Muscle layer of duodenum (tissue), 2 donors: ENCODE measurements at regions not wholly inside any gene's neighbourhood (a gene's known extent, or its start where the extent isn't known, plus 50 kb on each side); places are given as distances from the start of the nearest gene placed in this dataset.

Source experiments
- H3K27ac ChIP-seq: one replicate; pipeline ENCODE4 v1.7.0; 2013; ENCODE audit warnings: mild to moderate bottlenecking, low read length
- H3K27me3 ChIP-seq: one replicate; pipeline ENCODE4 v1.7.0; 2013; ENCODE audit warnings: low read depth, mild to moderate bottlenecking, control low read depth, low read length
- H3K36me3 ChIP-seq, 2 donors: one replicate each; pipeline ENCODE4 v1.7.0; 2013; ENCODE audit warnings: low read length in 2 of 2, control low read depth in 1 of 2, mild to moderate bottlenecking in 1 of 2; ENCODE audit not compliant: insufficient read depth in 2 of 2, control insufficient read depth in 1 of 2
- H3K4me1 ChIP-seq, 2 donors: one replicate each; pipeline ENCODE4 v1.7.0; 2013; ENCODE audit warnings: low read length in 2 of 2, mild to moderate bottlenecking in 2 of 2, control low read depth in 1 of 2, moderate library complexity in 1 of 2; ENCODE audit not compliant: insufficient read depth in 2 of 2, control insufficient read depth in 1 of 2
- H3K4me3 ChIP-seq, 2 donors: one replicate each; pipeline ENCODE4 v1.7.0; 2013; ENCODE audit warnings: low read length in 2 of 2, low read depth in 1 of 2, mild to moderate bottlenecking in 1 of 2
- H3K9me3 ChIP-seq, 2 donors: one replicate each; pipeline ENCODE4 v1.7.0; 2013; ENCODE audit warnings: low read length in 2 of 2, control low read depth in 1 of 2, mild to moderate bottlenecking in 1 of 2; ENCODE audit not compliant: control insufficient read depth in 1 of 2
- donor health status: healthy.

- Histone ChIP-seq H3K27ac (no peak overlapping the region), H3K36me3 (no peaks in the 10 kb centered on the region), H3K9me3 (no peaks in the 10 kb centered on the region), H3K4me1 (no peaks in the 10 kb centered on the region), H3K4me3 (no peak overlapping the region), H3K27me3 (no peaks in the 10 kb centered on the region)
Measured at GRCh38 chr11:32039149-32039548, 51.7 kb upstream of the RCN1 start.

GRCh38 chr11:32034680-32035079 lies 56.2 kb upstream of the RCN1 start:
- no peaks in the 10 kb centered on the region for H3K36me3 ChIP-seq
- no peaks in the 10 kb centered on the region for H3K9me3 ChIP-seq
- H3K27me3 ChIP-seq, result no peaks in the 10 kb centered on the region
- no peaks in the 10 kb centered on the region for H3K4me1 ChIP-seq
- no peak overlapping the region for H3K27ac ChIP-seq
- no peak overlapping the region for H3K4me3 ChIP-seq

- H3K27me3 ChIP-seq, result no peaks in the 10 kb centered on the region
- H3K4me3 ChIP-seq, result no peak overlapping the region
- H3K9me3 ChIP-seq, result no peaks in the 10 kb centered on the region
- H3K36me3 ChIP-seq, result no peaks in the 10 kb centered on the region
- H3K4me1 ChIP-seq, result no peaks in the 10 kb centered on the region
- no peak overlapping the region for H3K27ac ChIP-seq
Measured at GRCh38 chr11:32034149-32034548, 56.7 kb upstream of the RCN1 start.

- H3K36me3 ChIP-seq, result no peaks in the 10 kb centered on the region
- H3K27ac ChIP-seq, result no peak overlapping the region
- no peak overlapping the region for H3K4me3 ChIP-seq
Measured at GRCh38 chr11:32033491-32033890, 57.4 kb upstream of the RCN1 start.

DNA sequence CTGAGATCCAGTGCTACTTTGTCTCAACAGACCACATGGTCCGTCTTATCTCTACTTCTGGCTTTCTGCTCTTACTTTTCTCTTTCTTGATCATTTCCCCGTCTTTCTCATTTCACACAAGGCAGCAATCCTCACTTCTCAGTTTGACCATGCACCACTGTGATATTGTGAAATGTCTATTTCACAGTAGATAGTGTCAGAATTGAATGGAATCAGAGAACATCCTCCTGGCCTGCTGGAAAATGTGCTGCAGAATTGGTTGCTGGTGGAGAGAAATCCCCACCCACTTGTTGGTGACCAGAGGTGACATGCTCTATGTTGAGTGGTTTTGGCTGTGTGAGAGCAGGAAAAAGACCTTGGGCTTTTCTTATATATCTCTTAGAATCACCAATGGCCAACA lies 57.8 kb upstream of the RCN1 start:
- Histone ChIP-seq H3K4me1 (no peaks in the 10 kb centered on the region), H3K27ac (no peak overlapping the region)

More at GRCh38 chr11:32033491-32033890, 57.4 kb upstream of the RCN1 start:
- H3K4me1 ChIP-seq, result no peaks in the 10 kb centered on the region
- no peaks in the 10 kb centered on the region for H3K27me3 ChIP-seq
- H3K9me3 ChIP-seq, result no peaks in the 10 kb centered on the region

GRCh38 chr11:32032478-32032877 lies 58.4 kb upstream of the RCN1 start:
- no peaks in the 10 kb centered on the region for H3K9me3 ChIP-seq
- H3K4me1 ChIP-seq, result no peaks in the 10 kb centered on the region
- H3K36me3 ChIP-seq, result no peaks in the 10 kb centered on the region
- no peak overlapping the region for H3K27ac ChIP-seq
- H3K27me3 ChIP-seq, result no peaks in the 10 kb centered on the region
- no peak overlapping the region for H3K4me3 ChIP-seq

More for the DNA sequence above, 57.8 kb upstream of the RCN1 start:
- Histone ChIP-seq H3K36me3 (no peaks in the 10 kb centered on the region), H3K27me3 (no peaks in the 10 kb centered on the region), H3K4me3 (no peak overlapping the region), H3K9me3 (no peaks in the 10 kb centered on the region)

DNA sequence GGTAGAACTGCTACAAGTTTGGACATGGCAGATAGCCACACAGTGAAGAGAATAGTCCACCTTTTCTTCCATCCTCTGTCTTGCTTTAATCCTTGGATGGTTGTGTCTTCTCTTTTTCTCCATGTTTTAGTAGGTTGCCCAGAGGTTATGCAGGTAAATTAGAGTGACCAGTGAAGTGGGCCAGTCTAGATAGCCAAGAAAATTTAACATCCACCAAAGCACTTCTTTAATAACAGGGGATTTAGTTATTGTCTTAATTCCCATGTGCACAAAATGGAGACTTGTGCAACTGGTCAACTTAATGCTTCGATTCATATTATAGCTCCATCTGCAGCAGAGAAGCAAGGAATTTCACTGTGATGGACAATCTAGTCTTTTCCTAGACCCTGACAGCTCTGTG lies 58.8 kb upstream of the RCN1 start:
- H3K27me3 ChIP-seq, result no peaks in the 10 kb centered on the region
- H3K27ac ChIP-seq, result no peak overlapping the region

GRCh38 chr11:32030875-32031503 lies 59.9 kb upstream of the RCN1 start:
- no peaks in the 10 kb centered on the region for H3K27me3 ChIP-seq
- no peaks in the 10 kb centered on the region for H3K36me3 ChIP-seq
- H3K27ac ChIP-seq, result no peak overlapping the region
- H3K9me3 ChIP-seq, result no peaks in the 10 kb centered on the region
- H3K4me1 ChIP-seq, result no peaks in the 10 kb centered on the region
- no peak overlapping the region for H3K4me3 ChIP-seq

More for the DNA sequence above, 58.8 kb upstream of the RCN1 start:
- Histone ChIP-seq H3K4me3 (no peak overlapping the region), H3K4me1 (no peaks in the 10 kb centered on the region), H3K36me3 (no peaks in the 10 kb centered on the region), H3K9me3 (no peaks in the 10 kb centered on the region)

DNA sequence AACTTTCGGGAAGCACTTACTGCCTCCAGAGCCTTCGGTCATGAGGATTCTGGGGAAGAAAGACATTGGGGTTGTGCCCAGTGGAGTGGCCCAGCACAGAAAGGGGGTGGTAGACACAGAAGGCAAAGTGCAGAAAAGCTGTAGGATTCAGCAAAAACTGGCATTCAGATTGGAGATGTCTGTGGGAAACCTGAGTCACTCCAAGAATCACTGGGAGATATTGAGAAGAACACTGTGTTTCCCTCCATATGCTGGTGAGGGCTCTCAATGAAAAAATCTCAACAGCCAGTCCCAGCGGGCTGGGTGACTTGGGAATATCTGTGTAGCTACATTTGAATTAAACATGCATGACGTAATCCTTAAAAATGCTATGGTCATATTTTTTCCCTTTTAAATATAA lies 61.2 kb upstream of the RCN1 start:
- Histone ChIP-seq H3K36me3 (no peaks in the 10 kb centered on the region), H3K4me3 (no peak overlapping the region), H3K4me1 (no peaks in the 10 kb centered on the region), H3K27me3 (no peaks in the 10 kb centered on the region), H3K27ac (no peak overlapping the region), H3K9me3 (no peaks in the 10 kb centered on the region)

DNA sequence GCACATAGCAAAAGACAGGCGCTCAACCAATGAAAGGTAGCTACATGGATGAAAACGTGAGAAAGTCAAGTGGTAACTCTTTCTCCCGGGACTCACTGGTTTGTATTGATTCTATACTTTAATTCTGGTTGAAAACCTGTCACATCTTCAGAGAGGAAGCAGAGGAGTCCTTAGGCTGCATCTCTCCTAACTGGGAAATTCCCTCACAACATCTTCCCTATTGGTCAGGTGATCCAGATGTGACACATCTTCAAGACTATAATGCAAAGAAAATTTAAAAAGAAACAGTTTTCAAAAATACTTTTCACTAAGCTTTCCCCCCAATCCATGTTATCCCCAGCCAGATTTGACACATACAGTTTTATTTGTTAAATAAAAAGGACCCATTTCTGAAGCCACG lies 62.7 kb upstream of the RCN1 start:
- no peaks in the 10 kb centered on the region for H3K27me3 ChIP-seq
- H3K27ac ChIP-seq, result no peak overlapping the region
- H3K4me1 ChIP-seq, result no peaks in the 10 kb centered on the region
- H3K9me3 ChIP-seq, result no peaks in the 10 kb centered on the region
- no peak overlapping the region for H3K4me3 ChIP-seq
- H3K36me3 ChIP-seq, result no peaks in the 10 kb centered on the region

- Histone ChIP-seq H3K9me3 (no peaks in the 10 kb centered on the region), H3K4me1 (no peaks in the 10 kb centered on the region), H3K36me3 (no peaks in the 10 kb centered on the region), H3K27me3 (no peaks in the 10 kb centered on the region), H3K4me3 (no peak overlapping the region), H3K27ac (no peak overlapping the region)
Measured at GRCh38 chr11:32026766-32027165, 64.1 kb upstream of the RCN1 start.

GRCh38 chr11:32024948-32025347 lies 65.9 kb upstream of the RCN1 start:
- Histone ChIP-seq H3K9me3 (no peaks in the 10 kb centered on the region), H3K27ac (no peak overlapping the region), H3K27me3 (no peaks in the 10 kb centered on the region), H3K36me3 (no peaks in the 10 kb centered on the region), H3K4me3 (no peak overlapping the region), H3K4me1 (no peaks in the 10 kb centered on the region)
